Activated CD8-positive, alpha-beta memory T cell treated with anti-CD3 and anti-CD28 coated beads, Interleukin-2, amount 50 U/mL, for 1 hour (primary cell): ENCODE measurements at regions not wholly inside any gene's neighbourhood (a gene's known extent, or its start where the extent isn't known, plus 50 kb on each side); places are given as distances from the start of the nearest gene placed in this dataset.

Source experiments
- DNase-seq: peaks from one replicate; pipeline ENCODE4 v3.0.0-alpha.2; 2020; ENCODE audit errors: extremely low read depth

DNA sequence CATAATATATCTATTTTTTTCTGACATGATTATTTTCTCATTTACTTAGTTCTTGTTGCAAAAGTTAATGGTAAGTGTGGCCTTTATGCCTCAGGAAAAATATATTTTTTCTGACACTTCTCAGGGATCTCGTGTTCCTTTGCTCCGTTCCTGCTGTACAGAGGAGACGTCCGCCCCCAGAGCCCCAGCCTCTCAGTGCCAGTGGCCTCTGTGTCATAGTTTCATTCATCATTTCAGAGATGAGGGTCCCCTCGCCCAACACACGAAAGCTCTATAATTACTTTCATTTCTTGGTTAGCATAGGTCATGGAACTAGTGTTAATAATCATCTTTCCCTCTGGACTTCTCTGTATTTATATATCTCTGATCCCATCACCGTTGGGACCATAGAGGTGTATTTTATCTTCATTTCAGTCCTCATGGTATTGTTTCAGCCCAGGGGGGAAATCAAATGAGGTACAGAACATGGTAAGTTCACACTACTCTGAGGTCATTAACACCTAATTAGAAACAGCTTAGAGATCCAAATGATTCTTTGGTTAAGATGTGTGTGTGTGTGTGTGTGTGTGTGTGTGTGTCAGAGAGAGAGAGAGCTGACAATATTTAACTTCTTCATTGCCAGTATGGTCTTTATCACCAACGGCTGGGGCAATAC lies 631.1 kb upstream of the TENM3 start:
- DNase-seq, result no peak

GRCh38 chr4:181613200-181613599 lies 630.0 kb upstream of the TENM3 start:
- DNase-seq, result no peak

DNA sequence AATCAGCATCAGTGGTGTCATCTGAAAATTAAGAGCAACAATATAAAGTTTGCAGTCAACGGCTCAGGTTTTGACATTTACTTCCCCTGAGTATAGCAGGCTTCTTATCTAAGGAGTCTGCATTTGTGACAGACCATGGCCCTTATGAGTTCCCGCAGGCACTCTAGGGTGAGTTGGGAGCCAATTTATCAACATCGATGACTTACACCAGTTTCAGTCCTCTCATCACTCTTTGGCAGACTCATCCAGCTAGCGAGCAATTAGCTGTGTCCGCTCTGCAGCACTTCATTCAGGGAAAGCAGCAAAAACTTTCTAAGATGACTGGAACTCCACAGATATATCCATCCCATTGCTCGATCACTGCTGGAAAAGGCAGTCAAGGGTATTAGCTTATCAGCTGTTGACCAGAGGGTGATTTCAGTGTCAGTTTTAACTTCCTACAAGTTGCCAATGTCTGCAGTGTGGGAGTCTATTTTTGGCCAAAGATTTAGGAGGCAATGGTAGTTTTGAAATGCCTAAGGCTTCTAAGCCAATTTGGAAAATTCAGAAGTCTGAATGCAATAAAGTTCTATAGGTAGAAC lies 625.1 kb upstream of the TENM3 start:
- no peak for DNase-seq

DNA sequence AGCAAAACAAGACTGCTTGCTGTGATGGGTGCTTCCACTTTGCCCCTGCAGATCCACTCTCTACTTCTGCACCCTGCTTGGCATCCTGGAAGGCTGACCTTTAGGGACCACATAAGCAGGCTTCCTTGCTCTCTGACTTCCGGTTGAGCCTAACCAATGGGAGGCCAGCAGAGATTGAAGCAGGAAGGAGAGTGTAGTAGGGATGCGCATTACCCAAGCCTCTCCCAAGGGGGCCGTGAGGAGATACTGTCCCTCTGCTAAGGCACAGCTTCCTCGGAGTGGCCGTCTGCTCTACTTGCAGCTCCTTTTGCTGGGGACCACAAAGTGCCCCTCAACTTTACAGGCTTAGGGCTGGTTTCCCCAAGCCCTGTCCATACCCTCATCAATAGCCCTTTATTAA lies 624.3 kb upstream of the TENM3 start:
- no peak for DNase-seq

GRCh38 chr4:181619651-181620050 lies 623.6 kb upstream of the TENM3 start:
- DNase-seq, result no peak

- DNase-seq, result no peak
Measured at GRCh38 chr4:181637186-181638105, 605.8 kb upstream of the TENM3 start.

DNA sequence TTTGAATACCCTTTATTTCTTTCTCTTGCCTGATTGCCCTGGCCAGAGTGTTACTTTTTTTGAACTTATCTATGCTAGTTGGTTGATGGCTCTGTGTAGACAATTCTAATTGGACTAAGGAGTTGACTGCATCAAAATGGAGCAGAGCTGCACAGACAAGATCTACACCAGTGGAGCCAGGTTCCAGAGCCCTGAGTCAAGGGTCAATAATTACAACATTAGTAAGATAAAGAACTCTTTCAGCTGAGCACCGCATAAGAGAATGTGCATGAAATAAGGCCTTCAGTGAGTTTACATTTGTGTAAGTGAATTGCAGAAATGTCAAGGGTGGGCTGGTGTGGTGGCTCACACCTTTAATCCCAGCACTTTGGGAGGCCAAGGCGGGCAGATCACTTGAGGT lies 599.7 kb upstream of the TENM3 start:
- DNase-seq, result no peak

DNA sequence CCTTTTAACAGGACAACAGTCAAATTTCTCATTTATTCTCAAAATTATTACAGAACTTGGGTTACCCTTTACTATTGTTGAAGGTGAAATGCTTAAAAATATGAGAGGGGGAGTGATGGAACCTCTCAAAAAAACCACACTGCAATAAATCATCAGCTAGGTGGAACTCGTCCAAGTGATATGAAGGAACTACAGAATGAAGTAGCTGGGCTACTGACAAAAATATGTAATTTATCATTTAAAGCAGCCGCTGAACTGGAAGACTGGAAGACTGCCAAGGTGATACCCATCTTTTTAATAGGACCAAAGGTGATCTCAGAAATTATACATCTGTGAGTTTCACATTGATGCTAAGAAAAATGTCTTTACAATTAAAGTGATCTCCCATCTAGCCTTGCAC lies 597.7 kb upstream of the TENM3 start:
- DNase-seq, result no peak

GRCh38 chr4:181646864-181647263 lies 596.3 kb upstream of the TENM3 start:
- DNase-seq, result no peak

GRCh38 chr4:181647396-181648147 lies 595.6 kb upstream of the TENM3 start:
- DNase-seq, result no peak

DNA sequence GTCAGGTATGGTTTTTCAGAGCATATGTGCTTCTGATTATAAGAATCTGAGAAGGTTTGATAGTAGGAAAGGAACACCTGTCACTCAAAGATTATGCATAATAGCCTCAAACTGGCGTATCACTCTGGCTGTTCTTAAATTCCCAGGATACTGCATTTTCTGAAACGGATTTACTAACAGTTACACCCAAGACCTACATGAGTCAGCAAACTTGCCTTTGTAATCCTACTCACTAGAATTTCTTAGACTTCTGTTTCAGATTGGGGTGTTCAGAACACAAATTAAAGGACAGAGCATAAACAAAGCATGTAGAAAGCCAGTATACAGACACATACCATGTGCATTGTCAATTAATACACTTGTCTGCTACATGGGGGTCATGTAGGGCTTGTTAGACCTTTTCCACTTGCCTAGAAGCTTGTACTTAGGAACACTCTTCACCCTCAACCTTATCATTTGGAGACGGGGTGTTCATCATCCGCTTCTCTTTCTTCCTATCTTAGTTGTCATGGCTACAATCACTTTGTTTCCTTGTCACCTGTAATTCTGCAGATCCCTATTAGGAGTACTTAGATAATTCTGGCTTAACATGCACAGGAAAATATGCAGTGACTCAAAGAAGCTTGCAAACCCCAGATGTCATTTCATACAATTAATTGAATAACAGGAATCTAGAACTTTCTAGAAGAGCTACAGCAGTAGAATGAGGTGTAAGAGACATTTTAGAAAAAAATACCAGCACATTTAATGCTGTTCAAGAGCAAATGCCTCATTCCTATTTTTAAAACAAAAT lies 593.0 kb upstream of the TENM3 start:
- no peak for DNase-seq

- no peak for DNase-seq
Measured at GRCh38 chr4:181656748-181657147, 586.5 kb upstream of the TENM3 start.

DNA sequence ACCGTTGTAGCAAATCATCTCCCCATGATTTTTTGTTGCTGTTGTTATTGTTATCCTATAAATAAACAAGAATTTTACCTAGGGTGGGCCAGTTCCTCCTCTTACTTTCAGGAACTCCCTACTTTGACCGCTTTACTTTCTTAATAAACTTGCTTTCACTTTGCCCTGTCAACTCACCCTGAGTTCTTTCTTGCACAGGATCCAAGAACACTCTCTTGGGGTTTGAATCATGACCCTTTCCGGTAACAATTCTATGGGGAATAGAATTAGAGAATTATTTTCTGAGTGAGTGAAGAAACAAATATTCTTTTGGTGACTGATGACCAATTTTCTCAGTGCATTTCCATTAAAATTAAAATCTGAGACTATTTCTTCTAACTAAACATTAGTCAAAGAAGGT lies 584.0 kb upstream of the TENM3 start:
- DNase-seq, result no peak

- DNase-seq, result no peak
Measured at GRCh38 chr4:181659876-181660275, 583.3 kb upstream of the TENM3 start.

- no peak for DNase-seq
Measured at GRCh38 chr4:181661090-181661489, 582.1 kb upstream of the TENM3 start.

DNA sequence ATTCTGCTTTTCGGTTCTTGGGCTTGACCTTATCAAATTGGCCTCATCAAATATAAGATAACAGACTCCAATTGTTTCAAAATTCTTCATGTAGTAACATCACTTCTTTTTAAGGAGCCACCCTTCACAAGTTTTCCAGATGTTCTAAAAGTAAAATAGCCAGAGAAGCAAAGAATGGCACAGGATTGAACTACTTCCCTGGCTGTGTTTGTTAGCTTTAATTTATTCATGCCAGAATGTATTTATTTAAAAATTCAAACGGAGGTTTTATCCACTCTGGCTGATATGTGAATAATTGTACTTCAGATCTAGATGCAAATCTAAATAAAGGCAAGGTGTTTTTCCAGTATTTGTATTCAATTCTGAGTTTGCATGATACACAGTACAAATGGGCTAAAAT lies 581.3 kb upstream of the TENM3 start:
- no peak for DNase-seq

GRCh38 chr4:181662383-181662782 lies 580.8 kb upstream of the TENM3 start:
- DNase-seq, result no peak

- DNase-seq, result no peak
Measured at GRCh38 chr4:181670506-181670905, 572.7 kb upstream of the TENM3 start.

DNA sequence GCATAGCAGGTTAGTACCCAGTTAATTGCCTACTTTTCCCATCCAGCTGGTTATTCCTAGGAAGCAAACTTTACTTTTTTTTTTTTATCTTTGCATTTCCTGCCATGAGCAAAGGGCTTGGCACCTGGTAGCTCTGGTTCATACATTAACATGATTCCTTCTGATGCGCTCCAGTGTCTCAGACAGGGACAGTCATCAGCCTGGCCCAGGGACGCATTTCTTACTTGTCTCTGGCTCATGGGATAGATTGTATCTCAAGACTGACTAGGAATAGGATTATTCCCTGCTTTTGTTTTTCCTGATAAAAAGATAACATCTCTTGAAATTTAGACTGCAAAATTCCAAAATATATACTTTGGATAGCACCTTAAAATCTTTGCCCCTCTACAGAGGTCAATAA lies 571.5 kb upstream of the TENM3 start:
- DNase-seq, result no peak

DNA sequence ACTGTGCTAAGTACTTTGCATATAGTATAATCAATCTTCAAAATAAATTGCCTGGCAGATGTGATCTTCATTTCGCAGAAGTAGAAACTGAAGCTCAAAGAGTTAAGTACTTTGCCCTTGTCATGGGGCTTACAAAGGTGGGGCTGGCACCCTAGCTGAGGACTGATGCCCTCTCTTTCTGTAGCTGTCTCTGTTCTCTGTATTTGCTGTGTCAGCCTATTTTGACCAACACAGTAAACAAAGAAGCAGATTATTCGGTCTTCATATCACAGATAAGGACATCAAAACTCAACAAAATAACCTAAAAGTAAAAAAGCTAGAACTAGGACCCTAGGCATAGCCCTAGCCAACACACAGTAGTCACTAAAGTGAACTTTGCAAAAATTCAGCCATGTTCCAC lies 570.5 kb upstream of the TENM3 start:
- no peak for DNase-seq

DNA sequence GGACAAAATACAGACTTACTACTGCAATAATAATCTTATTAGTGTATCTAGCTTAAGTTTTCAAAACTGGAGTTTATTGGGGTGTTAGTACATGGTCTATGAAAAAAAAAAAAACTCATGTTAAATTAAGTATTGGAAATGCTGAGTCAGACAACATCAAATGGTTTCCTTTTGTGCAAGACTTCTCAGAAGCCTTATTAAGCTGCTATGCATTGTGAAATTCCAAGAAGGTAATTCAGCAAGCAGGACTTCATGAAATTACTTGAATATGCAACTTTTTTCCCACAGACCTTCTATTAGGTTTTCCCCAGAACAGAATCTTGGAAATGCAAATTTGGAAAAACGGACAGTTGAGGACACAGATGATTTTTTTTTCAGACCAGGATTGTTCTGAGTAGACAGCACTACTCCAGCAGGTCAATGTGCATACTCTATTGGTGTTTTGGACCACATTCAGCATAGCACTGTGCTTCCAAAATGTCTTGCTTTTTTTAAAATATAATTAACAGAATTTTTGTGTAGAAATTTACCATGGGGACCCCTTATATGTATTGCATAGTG lies 568.8 kb upstream of the TENM3 start:
- no peak for DNase-seq
